NCI-H1105 treated with DMSO at 0.1 percent for 48 hours (cell line): ENCODE measurements at regions not wholly inside any gene's neighbourhood (a gene's known extent, or its start where the extent isn't known, plus 50 kb on each side); places are given as distances from the start of the nearest gene placed in this dataset.
A peak's percentile ranks its signal among the peaks of the same experiment; 100 is the strongest.
"Not testable (repeated sequence)": the region's sequence is repeated elsewhere in the genome, so short reads cannot be mapped to it uniquely, and the experiment has no call there.

Experiments
- DNase-seq: peaks from one replicate; lab custom pipeline; 2025; lab: John Stamatoyannopoulos, UW

DNA sequence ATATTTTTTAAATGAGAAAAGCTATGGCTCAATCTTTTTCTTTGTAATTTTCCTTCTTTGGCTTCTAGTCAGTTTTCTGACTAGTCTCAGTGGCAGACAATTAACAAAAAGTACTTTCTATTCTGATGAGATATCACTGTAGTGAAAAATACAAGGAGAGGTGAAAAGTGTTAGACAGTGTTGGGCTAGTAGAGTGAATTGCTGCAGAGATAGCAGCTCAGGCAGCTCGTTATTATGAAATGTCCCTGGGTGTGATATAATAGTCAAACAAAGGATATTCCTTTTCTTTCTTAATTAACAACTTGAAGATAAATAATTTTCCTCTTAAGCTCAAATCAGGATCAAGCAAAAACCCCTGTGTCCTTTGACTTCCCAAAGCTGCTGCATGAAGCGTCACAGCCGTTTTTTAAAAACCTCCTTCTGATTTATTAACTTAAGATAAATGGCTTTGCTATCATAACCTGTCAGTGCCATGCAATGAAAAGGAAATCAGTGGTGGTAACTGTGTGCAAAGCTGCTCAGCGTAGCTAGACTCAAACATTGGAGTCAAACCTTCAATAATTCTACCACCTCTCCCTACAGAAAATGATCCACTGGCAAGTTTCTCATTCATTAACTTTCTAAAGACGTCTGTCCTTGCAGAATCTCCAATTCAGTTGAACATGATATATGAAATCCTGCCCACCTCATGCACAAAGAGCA lies 646.6 kb upstream of the PTBP2 start:
- DNase-seq, result no peak

DNA sequence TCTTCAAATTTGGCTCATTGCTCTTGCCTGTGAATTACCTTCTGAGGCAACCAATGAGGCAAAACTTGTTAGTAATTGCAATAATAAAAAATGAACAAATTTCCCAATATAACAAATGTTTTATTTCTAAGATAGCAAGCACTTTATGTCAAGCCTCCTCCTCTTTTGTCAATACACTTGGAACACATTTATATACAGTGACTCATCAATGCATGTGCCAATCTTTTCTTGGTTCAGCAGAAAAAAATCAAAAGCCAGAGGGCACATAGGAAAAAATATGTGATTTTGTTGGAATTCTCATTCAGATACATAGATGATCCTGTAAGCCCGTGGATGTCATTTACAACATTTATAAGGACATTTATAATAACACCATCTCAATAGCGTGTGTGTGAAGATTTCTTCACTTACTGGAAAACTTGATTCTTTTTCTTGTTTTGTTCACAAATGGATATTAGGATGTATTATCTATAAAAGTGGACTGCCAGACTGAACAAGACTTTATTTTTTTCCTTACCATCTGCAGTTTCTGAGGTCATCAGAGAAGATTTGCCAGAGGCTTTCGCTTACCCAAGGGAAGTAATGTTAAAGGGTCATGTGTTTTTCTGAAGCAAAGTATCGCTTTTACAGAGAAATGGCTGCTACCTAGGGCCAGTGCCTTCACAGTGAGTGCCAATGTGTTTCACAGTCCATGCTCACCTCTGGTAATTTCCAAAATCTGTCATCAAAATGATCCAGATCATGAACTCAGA lies 645.7 kb upstream of the PTBP2 start:
- no peak for DNase-seq

DNA sequence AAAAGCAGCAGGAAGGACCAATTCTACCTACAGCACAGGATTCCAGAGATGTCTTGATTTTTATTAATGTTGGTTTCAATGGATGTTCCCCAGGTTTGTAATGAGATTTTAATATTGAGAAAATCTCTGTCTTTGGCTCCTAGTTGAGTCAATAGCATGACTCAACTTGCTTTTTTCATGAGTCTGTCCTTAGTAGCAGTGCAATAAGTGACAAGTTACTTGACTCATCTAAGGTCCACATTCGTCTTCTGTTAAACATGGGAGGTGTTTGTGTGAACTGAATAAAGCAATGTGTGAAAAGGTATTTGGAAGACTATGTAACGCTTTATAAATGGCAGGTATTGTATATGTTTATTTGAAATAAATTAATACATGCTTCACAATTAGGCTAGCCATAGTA lies 645.0 kb upstream of the PTBP2 start:
- DNase-seq, result no peak

DNA sequence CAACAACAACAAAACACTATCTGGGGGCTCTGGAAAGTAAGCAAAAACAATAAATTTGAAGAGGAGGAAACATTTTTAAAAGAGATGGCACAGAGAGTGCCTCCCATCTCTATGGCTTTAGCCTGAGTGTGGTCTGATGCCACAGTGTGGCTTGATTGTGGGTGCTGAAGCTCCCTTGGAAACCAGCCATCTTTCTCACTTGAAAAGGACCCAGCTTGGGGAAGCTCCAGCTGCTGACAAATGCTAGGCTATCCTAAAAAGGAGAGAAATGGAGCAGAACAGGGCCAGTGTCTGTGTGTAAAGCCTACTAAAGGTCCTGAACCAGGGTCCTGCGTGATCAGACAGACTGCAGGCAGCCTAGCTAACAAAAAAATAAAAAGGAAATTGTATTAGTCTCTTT lies 642.0 kb upstream of the PTBP2 start:
- peak; percentile 22 for DNase-seq

DNA sequence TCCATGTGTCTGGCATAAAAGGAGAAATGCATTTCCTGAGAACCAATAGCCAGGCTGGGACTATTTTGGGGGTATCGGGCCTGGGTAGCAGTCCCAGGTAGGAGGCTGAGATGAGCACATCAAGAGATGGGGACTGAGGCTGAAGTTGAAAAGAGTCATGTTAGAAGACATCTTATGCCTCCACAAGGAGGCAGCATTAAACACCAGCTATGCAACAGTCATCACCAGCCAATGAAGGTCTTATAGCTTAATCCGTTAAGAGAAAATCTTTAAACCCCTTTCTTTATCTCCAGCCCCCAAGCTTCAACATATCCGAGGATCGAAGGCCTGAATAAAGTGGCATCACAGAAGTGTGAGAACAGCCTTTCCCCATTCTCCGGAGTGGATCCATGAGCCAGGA lies 640.7 kb upstream of the PTBP2 start:
- no peak for DNase-seq

- DNase-seq, result no peak
Measured at GRCh38 chr1:96087719-96088118, 633.9 kb upstream of the PTBP2 start.

DNA sequence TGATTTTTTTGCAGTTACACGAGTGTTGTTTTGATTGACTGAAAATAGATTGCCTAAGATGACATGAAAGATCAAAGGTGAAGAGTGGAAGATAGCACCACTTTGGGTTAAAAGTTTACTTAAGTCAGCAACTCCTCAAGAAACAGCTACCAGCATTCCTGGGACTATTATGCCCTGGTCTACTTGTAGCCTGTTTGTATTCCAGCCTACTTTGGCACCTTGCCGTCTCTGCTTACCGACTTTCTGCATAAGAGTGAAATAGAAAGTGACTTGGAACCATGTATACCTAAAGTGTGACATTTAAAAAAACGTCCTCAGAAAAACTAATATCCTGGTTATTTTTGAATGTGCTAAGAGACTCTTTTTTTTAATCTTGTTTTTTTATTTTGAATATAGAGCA lies 631.5 kb upstream of the PTBP2 start:
- DNase-seq, result no peak

DNA sequence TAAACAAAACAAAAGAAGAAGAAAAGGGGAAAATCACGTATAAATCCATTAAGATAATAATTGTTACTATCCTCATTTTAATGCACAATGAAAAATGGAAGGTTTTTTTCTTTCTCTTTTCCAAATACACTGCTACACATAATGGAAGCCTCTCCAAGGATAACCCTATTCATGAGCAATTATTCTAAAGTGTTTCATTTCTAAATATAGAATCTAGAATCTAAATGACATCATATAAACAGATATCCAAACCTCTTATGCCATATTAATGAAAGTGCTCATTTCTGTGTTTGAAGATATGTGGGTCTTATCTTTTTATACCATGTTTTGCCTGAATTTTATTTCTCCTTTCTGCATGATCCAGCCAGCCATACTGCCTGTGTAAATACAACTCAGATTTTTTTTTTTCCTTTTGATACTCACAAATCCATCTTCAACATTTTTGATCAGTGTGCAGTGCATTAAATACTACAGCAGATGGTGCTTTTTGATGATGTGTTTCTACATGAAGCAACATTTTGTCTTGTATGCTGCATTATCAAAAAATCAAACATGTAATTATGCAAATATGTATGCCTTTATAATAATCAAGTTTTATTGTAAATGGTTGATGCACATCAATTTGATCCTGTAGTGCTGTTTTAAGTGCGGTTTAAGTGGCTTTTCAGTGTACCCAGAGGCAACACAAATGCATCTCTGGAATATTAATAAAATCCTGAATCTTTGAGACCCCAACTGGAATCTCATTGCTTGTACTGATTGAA lies 625.6 kb upstream of the PTBP2 start:
- peak; percentile 95 for DNase-seq

- DNase-seq, result peak; percentile 63
Measured at GRCh38 chr1:96096613-96097321, 624.8 kb upstream of the PTBP2 start.

DNA sequence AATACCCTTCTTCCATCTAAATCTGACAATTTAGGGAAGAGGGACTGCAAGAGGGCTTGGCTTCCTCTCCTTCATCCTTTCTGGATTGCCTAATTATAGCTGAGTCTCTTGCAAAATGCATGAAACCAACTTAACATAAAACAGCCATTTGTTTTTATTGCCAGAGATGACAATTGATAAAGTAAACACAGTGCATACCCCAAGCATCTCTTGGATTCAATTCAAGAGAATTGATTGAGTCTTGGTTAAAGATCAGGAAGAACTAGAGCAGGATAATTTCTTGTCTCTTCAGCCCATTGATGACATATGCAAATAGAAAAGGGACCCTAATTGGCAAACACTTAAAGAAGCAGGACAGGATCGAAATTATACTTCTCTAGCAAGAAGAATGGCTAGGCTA lies 617.1 kb upstream of the PTBP2 start:
- DNase-seq, result peak; percentile 77

DNA sequence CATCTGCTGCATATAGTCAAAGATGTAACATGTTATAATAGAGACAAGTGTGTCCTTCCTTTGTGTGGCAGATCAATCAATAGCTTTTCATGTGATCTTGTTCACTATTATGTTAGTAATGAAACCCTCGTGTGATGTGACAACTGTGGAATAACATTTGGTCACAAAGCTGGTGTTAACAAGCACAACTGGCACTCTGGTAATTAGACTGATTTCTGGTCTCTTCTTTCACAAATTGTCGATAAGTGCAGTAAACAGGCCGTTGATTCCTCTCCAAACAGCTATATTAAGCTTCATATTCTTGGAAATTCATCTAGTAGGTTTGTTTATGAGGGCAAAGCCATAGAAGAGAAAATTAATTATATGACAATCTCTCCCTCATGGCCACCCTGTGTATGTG lies 616.7 kb upstream of the PTBP2 start:
- no peak for DNase-seq

DNA sequence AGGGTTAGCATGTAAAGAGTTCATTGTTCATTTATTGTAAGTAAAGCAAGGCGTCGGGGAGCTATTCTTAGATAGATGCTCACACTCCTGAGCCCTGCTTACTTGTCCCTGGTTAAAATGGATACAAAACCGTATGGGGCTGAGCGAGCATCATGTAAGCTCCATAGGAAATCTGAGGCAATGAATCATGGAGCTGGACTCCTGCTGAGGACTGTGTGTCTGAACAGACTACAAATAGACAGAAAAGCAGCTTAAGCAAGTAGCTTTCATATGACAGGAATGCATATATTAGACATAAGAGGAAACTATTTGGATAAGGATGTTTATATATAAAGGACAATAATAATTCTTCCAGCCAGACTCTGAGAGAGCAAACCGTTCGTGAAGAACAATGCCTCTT lies 604.9 kb upstream of the PTBP2 start:
- DNase-seq, result no peak

DNA sequence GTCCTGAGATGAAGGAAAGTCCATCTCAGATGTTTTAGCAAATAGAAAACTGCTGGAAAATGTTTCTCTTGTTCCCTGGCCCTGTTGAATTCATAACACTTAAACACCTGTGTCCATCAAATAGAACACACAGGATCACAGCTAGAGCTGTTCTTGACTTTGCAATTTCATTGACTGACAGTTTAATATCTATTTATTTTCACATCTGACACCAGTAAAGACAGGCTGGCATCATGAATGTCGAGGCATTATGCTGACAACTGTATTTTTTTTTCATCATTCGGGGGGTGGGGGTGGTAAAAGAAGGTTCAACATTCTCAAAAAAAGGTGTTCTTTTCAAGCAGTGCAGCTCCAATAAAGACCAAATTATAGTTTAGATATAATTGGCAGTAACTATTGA lies 591.2 kb upstream of the PTBP2 start:
- DNase-seq, result peak; percentile 84

- DNase-seq, result no peak
Measured at GRCh38 chr1:96144636-96145035, 576.9 kb upstream of the PTBP2 start.

GRCh38 chr1:96145492-96145891 lies 576.1 kb upstream of the PTBP2 start:
- no peak for DNase-seq

GRCh38 chr1:96152957-96153356 lies 568.6 kb upstream of the PTBP2 start:
- not testable (repeated sequence) for DNase-seq

- DNase-seq, result no peak
Measured at GRCh38 chr1:96157101-96157500, 564.5 kb upstream of the PTBP2 start.

GRCh38 chr1:96159379-96159778 lies 562.2 kb upstream of the PTBP2 start:
- DNase-seq, result no peak

- no peak for DNase-seq
Measured at GRCh38 chr1:96164053-96164452, 557.5 kb upstream of the PTBP2 start.

GRCh38 chr1:96178053-96178452 lies 543.5 kb upstream of the PTBP2 start:
- DNase-seq, result no peak

GRCh38 chr1:96183485-96183884 lies 538.1 kb upstream of the PTBP2 start:
- DNase-seq, result no peak

GRCh38 chr1:96183928-96184327 lies 537.7 kb upstream of the PTBP2 start:
- no peak for DNase-seq
